Ramos (cell line): ENCODE measurements at regions not wholly inside any gene's neighbourhood (a gene's known extent, or its start where the extent isn't known, plus 50 kb on each side); places are given as distances from the start of the nearest gene placed in this dataset.

Source experiments
- in situ Hi-C: fragments of 300-500 bp; cut with MboI; formaldehyde crosslinking; loops from one replicate; pipeline ENCODE4 v1.14.3; 2022; ENCODE audit warnings: low sequenced_read_pairs; ENCODE audit not compliant: unreplicated experiment

GRCh38 chr3:17928502-17929145 is 186.2 kb upstream of the TBC1D5 start:
- in situ Hi-C loops: no loop called here

- in situ Hi-C loops: no loop called here
Measured at GRCh38 chr3:17927036-17927435, 184.6 kb upstream of the TBC1D5 start.

GRCh38 chr3:17915341-17915740 is 172.9 kb upstream of the TBC1D5 start:
- in situ Hi-C loops: no loop called here

- in situ Hi-C loops: no loop called here
Measured at GRCh38 chr3:17913359-17913758, 170.9 kb upstream of the TBC1D5 start.

GRCh38 chr3:17911986-17912760 is 169.7 kb upstream of the TBC1D5 start:
- in situ Hi-C loops: no loop called here

- in situ Hi-C loops: no loop called here
Measured at GRCh38 chr3:17910922-17911321, 168.5 kb upstream of the TBC1D5 start.

- in situ Hi-C loops: loop anchor here (10.0 kb wide), 1 partner anchor 385 kb away; no protein-coding TSS in a partner anchor
Measured at GRCh38 chr3:17909714-17910113, 167.3 kb upstream of the TBC1D5 start.

GRCh38 chr3:17908399-17909191 is 166.2 kb upstream of the TBC1D5 start:
- in situ Hi-C loops: loop anchor here (10.0 kb wide), 1 partner anchor 386 kb away; no protein-coding TSS in a partner anchor

- in situ Hi-C loops: loop anchor here (10.0 kb wide), 1 partner anchor 389 kb away; no protein-coding TSS in a partner anchor
Measured at GRCh38 chr3:17905996-17906395, 163.6 kb upstream of the TBC1D5 start.

GRCh38 chr3:17901893-17902292 is 159.5 kb upstream of the TBC1D5 start:
- in situ Hi-C loops: loop anchor here (10.0 kb wide), 1 partner anchor 393 kb away; no protein-coding TSS in a partner anchor

- in situ Hi-C loops: no loop called here
Measured at GRCh38 chr3:17894434-17895060, 152.1 kb upstream of the TBC1D5 start.

GRCh38 chr3:17891139-17891856 is 148.9 kb upstream of the TBC1D5 start:
- in situ Hi-C loops: no loop called here

GRCh38 chr3:17885986-17886385 is 143.6 kb upstream of the TBC1D5 start:
- in situ Hi-C loops: no loop called here

GRCh38 chr3:17882981-17883380 is 140.6 kb upstream of the TBC1D5 start:
- in situ Hi-C loops: no loop called here

GRCh38 chr3:17877299-17877698 is 134.9 kb upstream of the TBC1D5 start:
- in situ Hi-C loops: no loop called here

- in situ Hi-C loops: no loop called here
Measured at GRCh38 chr3:17874636-17875035, 132.2 kb upstream of the TBC1D5 start.

GRCh38 chr3:17872457-17872856 is 130.0 kb upstream of the TBC1D5 start:
- in situ Hi-C loops: no loop called here

GRCh38 chr3:17865631-17866030 is 123.2 kb upstream of the TBC1D5 start:
- in situ Hi-C loops: no loop called here

- in situ Hi-C loops: no loop called here
Measured at GRCh38 chr3:17861476-17861875, 119.0 kb upstream of the TBC1D5 start.
